ENCODE measurements at regions not wholly inside any gene's neighbourhood (a gene's known extent, or its start where the extent isn't known, plus 50 kb on each side); places are given as distances from the start of the nearest gene placed in this dataset.
"Not testable (repeated sequence)": the region's sequence is repeated elsewhere in the genome, so short reads cannot be mapped to it uniquely, and the experiment has no call there.

- DNase-seq (ENCODE audit: low read depth in 2 of 2): peak in 1 of 2 donors; percentile 19
Observed at GRCh38 chr5:108461628-108462367, 79.9 kb upstream of the FBXL17 start.

- DNase-seq (ENCODE audit: low read depth in 2 of 2): no peak
Observed at GRCh38 chr5:108459769-108460168, 77.9 kb upstream of the FBXL17 start.

- DNase-seq (ENCODE audit: low read depth in 2 of 2): no peak
Observed at GRCh38 chr5:108451269-108451668, 69.4 kb upstream of the FBXL17 start.

- DNase-seq (ENCODE audit: low read depth in 2 of 2): not testable (repeated sequence)
Observed at GRCh38 chr5:108444130-108444529, 62.2 kb upstream of the FBXL17 start.

- DNase-seq (ENCODE audit: low read depth in 2 of 2): not testable (repeated sequence)
Observed at GRCh38 chr5:108442063-108442651, 60.3 kb upstream of the FBXL17 start.

- no peak for DNase-seq (ENCODE audit: low read depth in 2 of 2)
Observed at GRCh38 chr5:108437425-108437824, 55.5 kb upstream of the FBXL17 start.

GRCh38 chr5:108436696-108437095 is 54.8 kb upstream of the FBXL17 start:
- no peak for DNase-seq (ENCODE audit: low read depth in 2 of 2)

GRCh38 chr5:108433600-108433999 is 51.7 kb upstream of the FBXL17 start:
- no peak for DNase-seq (ENCODE audit: low read depth in 2 of 2)

- no peak for DNase-seq (ENCODE audit: low read depth in 2 of 2)
Observed at GRCh38 chr5:108432024-108432423, 50.1 kb upstream of the FBXL17 start.

All from lung microvascular endothelial cell (primary cell).